ENCODE measurements at regions not wholly inside any gene's neighbourhood (a gene's known extent, or its start where the extent isn't known, plus 50 kb on each side); places are given as distances from the start of the nearest gene placed in this dataset.

- TF ChIP-seq CTCF (IDR thresholded peaks at IDR 0.05; ENCODE audit: low read depth, low read length), result no peak
- DNase-seq (ENCODE audit: extremely low read depth, low read depth), result no peak
Observed at GRCh38 chr15:29480278-29480677, 210.7 kb upstream of the NSMCE3 start.

GRCh38 chr15:29477256-29477655, 207.6 kb upstream of the NSMCE3 start:
- DNase-seq (ENCODE audit: extremely low read depth, low read depth), result no peak

GRCh38 chr15:29476503-29477080, 207.0 kb upstream of the NSMCE3 start:
- TF ChIP-seq CTCF (IDR thresholded peaks at IDR 0.05; ENCODE audit: low read depth, low read length), result no peak
- DNase-seq (ENCODE audit: extremely low read depth, low read depth), result no peak

More at GRCh38 chr15:29477256-29477655, 207.6 kb upstream of the NSMCE3 start:
- TF ChIP-seq CTCF (IDR thresholded peaks at IDR 0.05; ENCODE audit: low read depth, low read length), result no peak

- no peak for TF ChIP-seq CTCF (IDR thresholded peaks at IDR 0.05; ENCODE audit: low read depth, low read length)
- no peak for DNase-seq (ENCODE audit: extremely low read depth, low read depth)
Observed at GRCh38 chr15:29475096-29475495, 205.5 kb upstream of the NSMCE3 start.

- no peak for TF ChIP-seq CTCF (IDR thresholded peaks at IDR 0.05; ENCODE audit: low read depth, low read length)
- no peak for DNase-seq (ENCODE audit: extremely low read depth, low read depth)
Observed at GRCh38 chr15:29473621-29474105, 204.0 kb upstream of the NSMCE3 start.

- no peak for DNase-seq (ENCODE audit: extremely low read depth, low read depth)
- TF ChIP-seq CTCF (IDR thresholded peaks at IDR 0.05; ENCODE audit: low read depth, low read length), result no peak
Observed at GRCh38 chr15:29472901-29473445, 203.4 kb upstream of the NSMCE3 start.

GRCh38 chr15:29471757-29472156, 202.1 kb upstream of the NSMCE3 start:
- no peak for TF ChIP-seq CTCF (IDR thresholded peaks at IDR 0.05; ENCODE audit: low read depth, low read length)
- no peak for DNase-seq (ENCODE audit: extremely low read depth, low read depth)

All from AG09319 (cell line).